Left lung (tissue), 4 donors: ENCODE measurements at regions not wholly inside any gene's neighbourhood (a gene's known extent, or its start where the extent isn't known, plus 50 kb on each side); places are given as distances from the start of the nearest gene placed in this dataset.

Experiments
- ATAC-seq: fragments of 200-7000 bp; cut with Tn5 transposase; one replicate; pipeline ENCODE4 v1.9.1; 2020; ENCODE audit warnings: moderate library complexity
- DNase-seq, 4 donors: peaks; one replicate each; pipeline ENCODE4 v3.0.0-alpha.2; 2013 to 2020
- H3K27ac ChIP-seq, 2 donors: fragments of 200-600 bp; sonication (generic) in 1 of 2; one replicate each; pipeline versions ENCODE4 v1.5.0 to v1.8.0; 2020 to 2021
- H3K27me3 ChIP-seq, 2 donors: fragments of 200-600 bp; sonication (generic) in 1 of 2; one replicate each; pipeline versions ENCODE4 v1.5.0 to v1.8.0; 2020 to 2021
- H3K36me3 ChIP-seq, 2 donors: fragments of 200-600 bp; sonication (generic) in 1 of 2; one replicate each; pipeline versions ENCODE4 v1.5.0 to v1.8.0; 2020 to 2021
- H3K4me1 ChIP-seq, 2 donors: fragments of 200-600 bp; one replicate each; pipeline ENCODE4 v1.8.0; 2021
- H3K4me3 ChIP-seq, 2 donors: fragments of 200-600 bp; sonication (generic) in 1 of 2; one replicate each; pipeline versions ENCODE4 v1.5.0 to v1.8.0; 2020 to 2021; ENCODE audit warnings: mild to moderate bottlenecking in 1 of 2
- H3K9me3 ChIP-seq, 2 donors: fragments of 200-600 bp; sonication (generic) in 1 of 2; one replicate each; pipeline versions ENCODE4 v1.5.0 to v1.8.0; 2020 to 2021
- intact Hi-C, 2 donors: fragments of 100-400 bp; cut with DNase I; formaldehyde crosslinking; loops; one replicate each; pipeline versions ENCODE4 v1.11.2 to v1.14.2; 2022
- TF ChIP-seq, protein P1 (sequence below), 2 donors: fragments of 200-600 bp; sonication (generic) in 1 of 2; IDR thresholded peaks; one replicate each; pipeline versions ENCODE4 v1.5.0 to v1.8.0; 2021; ENCODE audit warnings: antibody characterized with exemption in 2 of 2
- donor health status: DM: no; HTN: yes; CAD: no.
- donor health status: DM: no; HTN: no; CAD: no.

DNA sequence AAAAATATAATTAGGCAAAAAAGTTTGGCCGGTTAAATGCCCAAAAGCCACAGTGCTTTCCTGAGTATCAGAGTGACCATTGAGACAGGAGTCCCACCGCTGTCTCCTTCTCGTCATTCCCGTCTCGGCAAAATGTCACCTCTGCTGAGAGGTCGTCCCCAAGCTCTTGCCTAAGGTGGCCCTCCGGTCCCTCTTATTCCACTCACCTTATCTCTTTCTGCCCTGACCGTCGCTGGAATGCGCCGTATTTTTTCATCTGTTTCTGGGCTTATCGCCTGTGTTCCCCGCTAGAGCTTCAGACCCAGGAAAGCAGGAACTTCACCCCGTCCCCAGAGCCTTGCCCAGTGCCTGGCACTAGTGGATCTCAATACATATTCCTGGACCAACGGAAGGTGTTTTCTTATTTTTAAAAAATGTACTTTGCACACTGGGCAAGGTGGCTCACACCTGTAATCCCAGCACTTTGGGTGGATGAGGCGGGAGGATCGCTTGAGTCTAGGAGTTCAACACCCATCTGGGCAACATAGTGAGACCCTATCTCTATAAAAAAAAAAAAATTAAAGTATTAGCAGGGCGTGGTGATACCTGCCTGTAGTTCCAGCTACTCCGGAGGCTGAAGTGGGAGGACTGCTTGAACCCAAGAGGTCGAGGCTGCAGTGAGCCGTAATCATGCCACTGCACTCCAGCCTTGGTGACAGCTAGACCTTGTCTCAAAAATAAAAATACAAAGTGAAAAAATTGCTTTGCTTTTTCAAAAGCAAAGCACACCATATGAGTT, 122.8 kb upstream of the PTPN1 start:
- H3K4me3 ChIP-seq: no peak overlapping the region
- DNase-seq: no peak
- no peak for ATAC-seq
- no peak overlapping the region for H3K27ac ChIP-seq
- peaks cover 4 to 56% of the 10 kb centered on the region in 2 donors for H3K4me1 ChIP-seq
- intact Hi-C loops: no loop called here
- TF ChIP-seq, protein P1, sequence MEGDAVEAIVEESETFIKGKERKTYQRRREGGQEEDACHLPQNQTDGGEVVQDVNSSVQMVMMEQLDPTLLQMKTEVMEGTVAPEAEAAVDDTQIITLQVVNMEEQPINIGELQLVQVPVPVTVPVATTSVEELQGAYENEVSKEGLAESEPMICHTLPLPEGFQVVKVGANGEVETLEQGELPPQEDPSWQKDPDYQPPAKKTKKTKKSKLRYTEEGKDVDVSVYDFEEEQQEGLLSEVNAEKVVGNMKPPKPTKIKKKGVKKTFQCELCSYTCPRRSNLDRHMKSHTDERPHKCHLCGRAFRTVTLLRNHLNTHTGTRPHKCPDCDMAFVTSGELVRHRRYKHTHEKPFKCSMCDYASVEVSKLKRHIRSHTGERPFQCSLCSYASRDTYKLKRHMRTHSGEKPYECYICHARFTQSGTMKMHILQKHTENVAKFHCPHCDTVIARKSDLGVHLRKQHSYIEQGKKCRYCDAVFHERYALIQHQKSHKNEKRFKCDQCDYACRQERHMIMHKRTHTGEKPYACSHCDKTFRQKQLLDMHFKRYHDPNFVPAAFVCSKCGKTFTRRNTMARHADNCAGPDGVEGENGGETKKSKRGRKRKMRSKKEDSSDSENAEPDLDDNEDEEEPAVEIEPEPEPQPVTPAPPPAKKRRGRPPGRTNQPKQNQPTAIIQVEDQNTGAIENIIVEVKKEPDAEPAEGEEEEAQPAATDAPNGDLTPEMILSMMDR (IDR thresholded peaks at IDR 0.05): no peak
- no peaks in the 10 kb centered on the region for H3K27me3 ChIP-seq
- H3K36me3 ChIP-seq: no peaks in the 10 kb centered on the region
- H3K9me3 ChIP-seq: no peaks in the 10 kb centered on the region

DNA sequence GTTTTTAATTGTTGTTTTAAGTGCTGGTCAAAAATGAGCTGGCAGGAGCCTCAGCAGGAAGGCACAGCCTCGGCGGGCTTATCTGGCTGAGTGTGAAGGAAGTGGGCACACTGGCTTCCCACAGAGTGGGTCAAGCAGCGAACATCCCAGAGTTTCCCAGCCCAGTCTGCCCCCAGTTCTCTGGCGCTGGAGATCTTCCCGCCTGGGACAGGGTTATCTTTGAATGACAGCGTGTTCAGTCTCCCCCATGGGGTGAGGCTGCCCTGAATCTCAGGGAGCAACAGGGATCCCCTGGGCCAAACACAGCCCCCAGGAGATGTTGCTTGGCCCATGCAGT, 122.2 kb upstream of the PTPN1 start:
- intact Hi-C loops: no loop called here
- no peaks in the 10 kb centered on the region for H3K27me3 ChIP-seq
- peaks cover 4 to 51% of the 10 kb centered on the region in 2 donors for H3K4me1 ChIP-seq
- no peak overlapping the region for H3K27ac ChIP-seq
- H3K9me3 ChIP-seq: no peaks in the 10 kb centered on the region
- DNase-seq (no peak), ATAC-seq (no peak)
- H3K4me3 ChIP-seq: no peak overlapping the region
- TF ChIP-seq, protein P1 (IDR thresholded peaks at IDR 0.05): no peak
- H3K36me3 ChIP-seq: no peaks in the 10 kb centered on the region

DNA sequence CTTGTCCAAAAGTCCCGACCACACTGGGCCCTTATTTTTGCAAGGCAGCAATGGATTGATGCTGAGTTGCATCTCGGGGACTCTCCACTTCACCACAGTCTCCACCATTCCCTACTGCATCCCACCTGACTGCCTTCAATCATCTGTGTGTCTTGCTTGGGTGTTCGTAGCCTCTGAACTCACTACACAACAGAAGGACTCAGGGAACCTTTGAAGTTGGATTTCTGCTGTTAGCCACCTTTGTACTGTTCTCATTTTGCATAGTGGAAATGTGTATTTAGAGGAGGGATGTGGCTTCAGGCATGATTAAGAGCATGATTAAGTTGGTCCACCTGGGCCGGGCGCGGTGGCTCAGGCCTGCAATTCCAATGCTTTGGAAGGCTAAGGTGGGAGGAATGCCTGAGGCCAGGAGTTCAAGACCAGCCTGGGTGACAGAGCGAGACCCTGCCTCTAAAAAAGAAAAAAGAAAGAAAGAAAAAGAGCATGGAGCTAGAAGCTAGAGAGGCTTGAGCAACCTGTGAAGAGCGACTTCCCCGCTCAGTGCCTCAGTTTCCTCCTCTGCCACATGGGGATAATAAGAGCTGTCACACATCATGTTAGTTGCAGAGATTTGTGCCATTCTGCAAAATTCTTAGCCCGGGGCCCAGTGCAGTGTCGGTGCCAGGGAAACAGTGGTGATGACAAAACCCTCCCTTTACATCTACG, 121.3 kb upstream of the PTPN1 start:
- Histone ChIP-seq H3K4me3 (no peak overlapping the region), H3K36me3 (no peaks in the 10 kb centered on the region), H3K9me3 (no peaks in the 10 kb centered on the region), H3K27me3 (no peaks in the 10 kb centered on the region), H3K4me1 (peaks cover 4 to 44% of the 10 kb centered on the region in 2 donors), H3K27ac (no peak overlapping the region)
- TF ChIP-seq, protein P1 (IDR thresholded peaks at IDR 0.05): no peak
- DNase-seq: no peak
- peak; percentile 18 for ATAC-seq
- intact Hi-C loops: no loop called here

DNA sequence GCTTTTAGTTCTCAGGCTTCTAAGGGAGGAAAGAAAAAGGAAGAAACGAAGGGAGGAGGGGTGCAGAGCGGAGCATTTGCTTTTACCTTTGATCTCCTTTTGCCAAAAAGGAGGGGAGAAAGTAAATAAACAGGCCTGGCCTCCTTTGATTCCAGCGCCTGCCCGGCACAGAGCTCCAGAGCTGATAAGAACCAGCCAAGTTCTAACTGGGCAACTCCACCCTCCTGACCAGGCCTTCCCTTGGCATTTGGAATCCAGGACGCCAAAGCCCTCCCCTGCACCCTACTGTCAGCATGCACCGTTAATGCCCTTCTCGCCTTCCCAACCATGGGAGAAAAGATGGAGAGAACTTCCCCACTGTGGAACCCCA, 120.8 kb upstream of the PTPN1 start:
- ATAC-seq: peak; percentile 83

More for the DNA sequence above, 120.8 kb upstream of the PTPN1 start:
- Histone ChIP-seq H3K4me3 (no peak overlapping the region), H3K27ac (no peak overlapping the region), H3K36me3 (no peaks in the 10 kb centered on the region), H3K9me3 (no peaks in the 10 kb centered on the region), H3K4me1 (peaks cover 4 to 48% of the 10 kb centered on the region in 2 donors), H3K27me3 (no peaks in the 10 kb centered on the region)
- no peak for DNase-seq
- TF ChIP-seq, protein P1 (IDR thresholded peaks at IDR 0.05): no peak
- intact Hi-C loops: no loop called here
